Vagina (tissue), 2 donors: ENCODE measurements at regions not wholly inside any gene's neighbourhood (a gene's known extent, or its start where the extent isn't known, plus 50 kb on each side); places are given as distances from the start of the nearest gene placed in this dataset.

Experiments
- DNase-seq, 2 donors: peaks; one replicate each; pipeline ENCODE4 v3.0.0-alpha.2; 2017; ENCODE audit errors: extremely low spot score in 2 of 2
- H3K27ac ChIP-seq: fragments of 200-600 bp; sonication (generic); one replicate; pipeline ENCODE4 v1.5.1; 2019
- H3K27me3 ChIP-seq: fragments of 200-600 bp; sonication (generic); one replicate; pipeline ENCODE4 v1.5.1; 2019
- H3K36me3 ChIP-seq, 2 donors: fragments of 200-600 bp; sonication (generic); one replicate each; pipeline ENCODE4 v1.5.1; 2017 to 2019
- H3K4me1 ChIP-seq: fragments of 200-600 bp; sonication (generic); one replicate; pipeline ENCODE4 v1.5.1; 2019
- H3K4me3 ChIP-seq, 2 donors: fragments of 200-600 bp; sonication (generic); 1 replicate in 1 of 2; 2 replicates in 1 of 2; pipeline ENCODE4 v1.5.1; 2016 to 2019
- H3K9me3 ChIP-seq: fragments of 200-600 bp; sonication (generic); one replicate; pipeline ENCODE4 v1.5.1; 2019
- CTCF ChIP-seq, 3 experiments: fragments of 450-650 bp in 2 of 3; fragments of 200-600 bp in 1 of 3; sonication (generic) in 1 of 3; IDR thresholded peaks; one replicate each; pipeline ENCODE4 v1.5.1; 2017 to 2019; ENCODE audit warnings: antibody characterized with exemption in 3 of 3, mild to moderate bottlenecking in 2 of 3, moderate library complexity in 2 of 3
- POLR2A ChIP-seq, 2 donors: fragments of 450-650 bp; IDR thresholded peaks; one replicate each; pipeline ENCODE4 v1.6.1; 2017; ENCODE audit warnings: antibody characterized with exemption in 2 of 2, mild to moderate bottlenecking in 2 of 2, moderate library complexity in 2 of 2
- POLR2AphosphoS5 ChIP-seq, 2 donors: sonication (generic); formaldehyde crosslinking; IDR thresholded peaks; one replicate each; pipeline ENCODE4 v1.9.0; 2017; ENCODE audit warnings: antibody characterized with exemption in 2 of 2, mild to moderate bottlenecking in 2 of 2, low read depth in 1 of 2; ENCODE audit not compliant: insufficient read depth in 1 of 2
- intact Hi-C: fragments of 100-400 bp; cut with DNase I; formaldehyde crosslinking; loops from one replicate; pipeline ENCODE4 v1.15.1; 2023

- Histone ChIP-seq H3K4me3 (no peak overlapping the region), H3K4me1 (no peaks in the 10 kb centered on the region), H3K9me3 (peaks cover 8% of the 10 kb centered on the region), H3K36me3 (no peaks in the 10 kb centered on the region), H3K27ac (no peak overlapping the region), H3K27me3 (no peaks in the 10 kb centered on the region)
- TF ChIP-seq POLR2A (IDR thresholded peaks at IDR 0.05) (no peak), POLR2AphosphoS5 (IDR thresholded peaks at IDR 0.05; ENCODE audit: insufficient read depth in 1 of 2, low read depth in 1 of 2) (no peak), CTCF (IDR thresholded peaks at IDR 0.05) (no peak)
- intact Hi-C loops, result no loop called here
- no peak for DNase-seq
These were observed 55.4 kb upstream of the RNF180 start for GRCh38 chr5:64110222-64110621.

GRCh38 chr5:64108674-64109073 is 57.0 kb upstream of the RNF180 start:
- no peak for DNase-seq
- H3K4me1 ChIP-seq, result no peaks in the 10 kb centered on the region
- intact Hi-C loops, result no loop called here
- H3K4me3 ChIP-seq, result no peak overlapping the region
- H3K27ac ChIP-seq, result no peak overlapping the region
- H3K27me3 ChIP-seq, result no peaks in the 10 kb centered on the region
- peaks cover 12% of the 10 kb centered on the region for H3K9me3 ChIP-seq
- no peaks in the 10 kb centered on the region for H3K36me3 ChIP-seq
- TF ChIP-seq CTCF (IDR thresholded peaks at IDR 0.05) (no peak), POLR2A (IDR thresholded peaks at IDR 0.05) (no peak), POLR2AphosphoS5 (IDR thresholded peaks at IDR 0.05; ENCODE audit: insufficient read depth in 1 of 2, low read depth in 1 of 2) (no peak)

GRCh38 chr5:64100203-64100602 is 65.4 kb upstream of the RNF180 start:
- Histone ChIP-seq H3K4me3 (no peak overlapping the region), H3K36me3 (no peaks in the 10 kb centered on the region), H3K9me3 (peaks cover 4% of the 10 kb centered on the region), H3K27ac (no peak overlapping the region), H3K27me3 (no peaks in the 10 kb centered on the region), H3K4me1 (no peaks in the 10 kb centered on the region)
- intact Hi-C loops, result no loop called here
- no peak for TF ChIP-seq POLR2A (IDR thresholded peaks at IDR 0.05)
- no peak for TF ChIP-seq POLR2AphosphoS5 (IDR thresholded peaks at IDR 0.05; ENCODE audit: insufficient read depth in 1 of 2, low read depth in 1 of 2)
- no peak for TF ChIP-seq CTCF (IDR thresholded peaks at IDR 0.05)
- no peak for DNase-seq

GRCh38 chr5:64096771-64097170 is 68.9 kb upstream of the RNF180 start:
- H3K36me3 ChIP-seq, result no peaks in the 10 kb centered on the region
- no peak overlapping the region for H3K27ac ChIP-seq
- no peak for DNase-seq
- no peak overlapping the region for H3K4me3 ChIP-seq
- intact Hi-C loops, result no loop called here
- H3K4me1 ChIP-seq, result no peaks in the 10 kb centered on the region
- no peaks in the 10 kb centered on the region for H3K27me3 ChIP-seq
- no peaks in the 10 kb centered on the region for H3K9me3 ChIP-seq
- TF ChIP-seq POLR2AphosphoS5 (IDR thresholded peaks at IDR 0.05; ENCODE audit: insufficient read depth in 1 of 2, low read depth in 1 of 2) (no peak), POLR2A (IDR thresholded peaks at IDR 0.05) (no peak), CTCF (IDR thresholded peaks at IDR 0.05) (no peak)

GRCh38 chr5:64077589-64077988 is 88.1 kb upstream of the RNF180 start:
- Histone ChIP-seq H3K4me3 (no peak overlapping the region), H3K27me3 (no peaks in the 10 kb centered on the region), H3K36me3 (no peaks in the 10 kb centered on the region), H3K9me3 (no peaks in the 10 kb centered on the region), H3K27ac (no peak overlapping the region), H3K4me1 (no peaks in the 10 kb centered on the region)
- TF ChIP-seq CTCF (IDR thresholded peaks at IDR 0.05) (no peak), POLR2AphosphoS5 (IDR thresholded peaks at IDR 0.05; ENCODE audit: insufficient read depth in 1 of 2, low read depth in 1 of 2) (no peak), POLR2A (IDR thresholded peaks at IDR 0.05) (no peak)
- DNase-seq, result no peak
- intact Hi-C loops, result no loop called here
